ENCODE measurements at regions not wholly inside any gene's neighbourhood (a gene's known extent, or its start where the extent isn't known, plus 50 kb on each side); places are given as distances from the start of the nearest gene placed in this dataset.

GRCh38 chr6:8906699-8907098, 471.4 kb upstream of the SLC35B3 start:
- H4K8ac ChIP-seq (ENCODE audit: low read depth in 2 of 2, low read length in 2 of 2): no peak overlapping the region
- peaks cover 5% of the 10 kb centered on the region for H3K9me3 ChIP-seq (ENCODE audit: control insufficient read depth, insufficient read depth, low read length)
- H4K5ac ChIP-seq (ENCODE audit: low read depth, low read length): no peak overlapping the region
- H2AK5ac ChIP-seq (ENCODE audit: low read depth, low read length): no peak overlapping the region
- H3K4me1 ChIP-seq (ENCODE audit: control insufficient read depth, insufficient read depth, low read length): no peaks in the 10 kb centered on the region
- H3K56ac ChIP-seq (ENCODE audit: extremely low read depth, insufficient read depth, low read length): no peak overlapping the region
- POLR2A ChIA-PET (ENCODE audit: unreplicated experiment): interaction anchor here (0.6 kb wide), 1 partner anchor 977 kb away, joined by 3 read pairs; no protein-coding TSS in a partner anchor
- H3K23ac ChIP-seq (ENCODE audit: low read depth, low read length): no peak overlapping the region
- H3K36me3 ChIP-seq (ENCODE audit: control insufficient read depth, insufficient read depth, low read length): no peaks in the 10 kb centered on the region
- no TSS peak for BruUV-seq (replicated peaks)
- intact Hi-C loops (cut with micrococcal nuclease): no loop called here
- H3K9me1 ChIP-seq (ENCODE audit: insufficient read depth, low read length): no peaks in the 10 kb centered on the region
- no peak overlapping the region for H4K91ac ChIP-seq (ENCODE audit: insufficient read depth, low read depth, low read length)
- H3K4me3 ChIP-seq (ENCODE audit: insufficient read depth, low read depth, low read length): no peak overlapping the region
- H3K9ac ChIP-seq (ENCODE audit: low read depth, low read length): no peak overlapping the region
- H2BK5ac ChIP-seq (ENCODE audit: low read depth, low read length, poor library complexity, severe bottlenecking): no peak overlapping the region
- in situ Hi-C loops (cut with MboI; ENCODE audit: low sequenced_read_pairs): no loop called here
- no peak overlapping the region for H3K4me2 ChIP-seq (ENCODE audit: low read depth, low read length)
- ATAC-seq (ENCODE audit: low read depth): no peak
- no peak overlapping the region for H3K4ac ChIP-seq (ENCODE audit: low read depth, low read length)
- no peak overlapping the region for H2BK15ac ChIP-seq (ENCODE audit: low read depth, low read length)
- H3K27ac ChIP-seq (ENCODE audit: insufficient read depth, low read length): no peak overlapping the region
- TF ChIP-seq BHLHE40 (IDR thresholded peaks at IDR 0.05; ENCODE audit: low read depth, low read length): no peak
- H2AK9ac ChIP-seq (replicated peaks; ENCODE audit: low read depth, low read length, poor library complexity): no peak overlapping the region
- no peak overlapping the region for H2BK20ac ChIP-seq (ENCODE audit: low read depth, low read length)
- no peaks in the 10 kb centered on the region for H4K20me1 ChIP-seq (ENCODE audit: insufficient read depth, low read length)
- H2AFZ ChIP-seq (replicated peaks; ENCODE audit: low read length, poor library complexity): no peak overlapping the region
- DNase-seq: no peak
- no peak overlapping the region for H2BK120ac ChIP-seq (ENCODE audit: low read depth, low read length)
- CTCF ChIA-PET: no interaction called here
- dilution Hi-C loops (cut with HindIII; ENCODE audit: low sequenced_read_pairs, unreplicated experiment): no loop called here
- H3K14ac ChIP-seq (replicated peaks; ENCODE audit: low read depth, low read length): no peak overlapping the region
- H3K18ac ChIP-seq (ENCODE audit: low read depth, low read length): no peak overlapping the region
- no peaks in the 10 kb centered on the region for H3K79me1 ChIP-seq (ENCODE audit: low read depth in 1 of 2, low read length in 2 of 2)
- H3K27me3 ChIP-seq (ENCODE audit: control insufficient read depth, insufficient read depth, low read length): no peaks in the 10 kb centered on the region
